ENCODE measurements at regions not wholly inside any gene's neighbourhood (a gene's known extent, or its start where the extent isn't known, plus 50 kb on each side); places are given as distances from the start of the nearest gene placed in this dataset.

DNA sequence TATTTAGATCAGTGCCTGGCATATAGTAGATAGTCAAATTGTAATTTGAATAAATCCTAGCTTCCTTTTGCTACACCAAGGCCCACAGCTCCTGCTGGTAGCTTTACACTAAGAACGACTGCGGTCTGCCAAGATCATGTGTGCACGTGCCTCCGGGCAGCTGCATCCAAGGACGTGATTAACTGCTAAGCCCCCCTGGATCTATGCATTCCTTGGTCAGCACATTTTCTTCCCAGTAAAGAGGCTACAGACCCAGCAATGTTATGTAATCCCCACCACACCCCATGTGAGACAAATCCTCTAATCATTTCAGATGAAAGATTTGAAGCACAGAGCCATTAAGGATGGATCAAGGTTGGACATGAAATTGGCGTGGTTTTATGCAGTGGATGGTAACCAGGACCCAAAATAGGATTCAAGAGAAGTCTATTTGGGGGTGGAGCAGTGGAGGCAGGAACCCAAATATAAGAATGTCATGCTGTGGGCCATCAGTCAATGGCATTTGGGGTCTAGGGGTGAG, 65.2 kb upstream of the PEG3 start:
- TF ChIP-seq, protein P1, sequence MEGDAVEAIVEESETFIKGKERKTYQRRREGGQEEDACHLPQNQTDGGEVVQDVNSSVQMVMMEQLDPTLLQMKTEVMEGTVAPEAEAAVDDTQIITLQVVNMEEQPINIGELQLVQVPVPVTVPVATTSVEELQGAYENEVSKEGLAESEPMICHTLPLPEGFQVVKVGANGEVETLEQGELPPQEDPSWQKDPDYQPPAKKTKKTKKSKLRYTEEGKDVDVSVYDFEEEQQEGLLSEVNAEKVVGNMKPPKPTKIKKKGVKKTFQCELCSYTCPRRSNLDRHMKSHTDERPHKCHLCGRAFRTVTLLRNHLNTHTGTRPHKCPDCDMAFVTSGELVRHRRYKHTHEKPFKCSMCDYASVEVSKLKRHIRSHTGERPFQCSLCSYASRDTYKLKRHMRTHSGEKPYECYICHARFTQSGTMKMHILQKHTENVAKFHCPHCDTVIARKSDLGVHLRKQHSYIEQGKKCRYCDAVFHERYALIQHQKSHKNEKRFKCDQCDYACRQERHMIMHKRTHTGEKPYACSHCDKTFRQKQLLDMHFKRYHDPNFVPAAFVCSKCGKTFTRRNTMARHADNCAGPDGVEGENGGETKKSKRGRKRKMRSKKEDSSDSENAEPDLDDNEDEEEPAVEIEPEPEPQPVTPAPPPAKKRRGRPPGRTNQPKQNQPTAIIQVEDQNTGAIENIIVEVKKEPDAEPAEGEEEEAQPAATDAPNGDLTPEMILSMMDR (IDR thresholded peaks at IDR 0.05), result no peak
- no peak for TF ChIP-seq POLR2A (IDR thresholded peaks at IDR 0.05)

Data from Peyer's patch (tissue), 4 donors.